Fibroblast of lung (primary cell): ENCODE measurements at regions not wholly inside any gene's neighbourhood (a gene's known extent, or its start where the extent isn't known, plus 50 kb on each side); places are given as distances from the start of the nearest gene placed in this dataset.

Experiments used
- EZH2 ChIP-seq: IDR thresholded peaks from 2 replicates; pipeline ENCODE4 v1.5.1; 2012; ENCODE audit warnings: low read length, control low read depth, mild to moderate bottlenecking; ENCODE audit errors: missing control alignments
- TF ChIP-seq, protein P1 (sequence below), 2 donors: IDR thresholded peaks in 1 of 2; conservative IDR thresholded peaks in 1 of 2; 1 replicate in 1 of 2; 2 replicates in 1 of 2; pipeline ENCODE4 v1.5.1; 2011 to 2012; ENCODE audit warnings: low read length in 2 of 2, control low read depth in 1 of 2, inconsistent platforms in 1 of 2, low read depth in 1 of 2, mild to moderate bottlenecking in 1 of 2

GRCh38 chr12:66823857-66824570, 145.1 kb upstream of the GRIP1 start:
- TF ChIP-seq, protein P1, sequence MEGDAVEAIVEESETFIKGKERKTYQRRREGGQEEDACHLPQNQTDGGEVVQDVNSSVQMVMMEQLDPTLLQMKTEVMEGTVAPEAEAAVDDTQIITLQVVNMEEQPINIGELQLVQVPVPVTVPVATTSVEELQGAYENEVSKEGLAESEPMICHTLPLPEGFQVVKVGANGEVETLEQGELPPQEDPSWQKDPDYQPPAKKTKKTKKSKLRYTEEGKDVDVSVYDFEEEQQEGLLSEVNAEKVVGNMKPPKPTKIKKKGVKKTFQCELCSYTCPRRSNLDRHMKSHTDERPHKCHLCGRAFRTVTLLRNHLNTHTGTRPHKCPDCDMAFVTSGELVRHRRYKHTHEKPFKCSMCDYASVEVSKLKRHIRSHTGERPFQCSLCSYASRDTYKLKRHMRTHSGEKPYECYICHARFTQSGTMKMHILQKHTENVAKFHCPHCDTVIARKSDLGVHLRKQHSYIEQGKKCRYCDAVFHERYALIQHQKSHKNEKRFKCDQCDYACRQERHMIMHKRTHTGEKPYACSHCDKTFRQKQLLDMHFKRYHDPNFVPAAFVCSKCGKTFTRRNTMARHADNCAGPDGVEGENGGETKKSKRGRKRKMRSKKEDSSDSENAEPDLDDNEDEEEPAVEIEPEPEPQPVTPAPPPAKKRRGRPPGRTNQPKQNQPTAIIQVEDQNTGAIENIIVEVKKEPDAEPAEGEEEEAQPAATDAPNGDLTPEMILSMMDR (conservative IDR thresholded peaks at IDR 0.05 in 1 of 2, IDR thresholded peaks at IDR 0.05 in 1 of 2; ENCODE audit: low read depth in 1 of 2, low read length in 2 of 2), result no peak
- no peak for TF ChIP-seq EZH2
